ENCODE measurements at regions not wholly inside any gene's neighbourhood (a gene's known extent, or its start where the extent isn't known, plus 50 kb on each side); places are given as distances from the start of the nearest gene placed in this dataset.
A peak's percentile ranks its signal among the peaks of the same experiment; 100 is the strongest.

DNA sequence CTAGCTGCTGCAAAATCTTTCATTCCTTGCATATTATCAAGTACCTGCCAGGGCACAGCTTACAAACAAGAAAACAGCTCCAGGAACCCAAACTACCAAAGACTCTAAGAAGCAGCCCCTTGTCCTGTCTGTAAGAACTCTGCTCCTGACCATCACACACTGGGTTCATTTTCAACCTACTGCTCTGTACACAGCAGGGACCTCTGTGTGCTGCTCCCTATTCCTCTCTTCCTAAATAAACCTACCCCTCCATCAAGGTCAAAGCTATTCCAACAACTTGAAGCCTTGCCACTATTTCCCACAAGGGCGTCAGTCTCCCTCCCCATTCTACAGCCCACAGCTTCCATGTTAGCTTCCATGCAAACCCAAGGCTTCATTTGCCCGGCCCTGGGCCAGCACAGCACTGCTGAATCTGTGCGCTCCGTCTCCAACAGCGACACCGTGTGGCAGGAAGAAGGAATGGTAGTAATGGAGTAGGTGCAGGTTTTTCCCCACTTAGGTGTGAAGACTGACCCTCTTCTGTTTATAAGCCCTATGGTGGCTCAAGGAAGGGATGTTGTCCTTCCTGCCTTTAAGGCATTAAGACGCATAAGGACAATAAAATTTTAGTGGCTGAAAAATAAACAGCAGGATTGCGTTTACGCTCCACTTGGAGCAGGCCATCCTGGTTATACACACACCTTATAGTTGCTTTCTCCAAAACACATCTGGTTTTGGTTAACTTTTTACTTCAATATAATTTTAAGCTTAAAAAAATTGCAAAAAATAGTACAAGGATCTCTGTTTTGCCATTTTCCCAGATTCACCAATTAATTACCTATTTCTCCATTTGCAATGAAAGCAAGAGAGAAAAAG is 115.2 kb upstream of the NXT1 start:
- Histone ChIP-seq H3K27me3 (ENCODE audit: control insufficient read depth, insufficient read depth, low read length) (no peaks in the 10 kb centered on the region), H3K4me3 (ENCODE audit: insufficient read depth, low read depth, low read length) (no peak overlapping the region)
- DNase-seq = peak; percentile 81

DNA sequence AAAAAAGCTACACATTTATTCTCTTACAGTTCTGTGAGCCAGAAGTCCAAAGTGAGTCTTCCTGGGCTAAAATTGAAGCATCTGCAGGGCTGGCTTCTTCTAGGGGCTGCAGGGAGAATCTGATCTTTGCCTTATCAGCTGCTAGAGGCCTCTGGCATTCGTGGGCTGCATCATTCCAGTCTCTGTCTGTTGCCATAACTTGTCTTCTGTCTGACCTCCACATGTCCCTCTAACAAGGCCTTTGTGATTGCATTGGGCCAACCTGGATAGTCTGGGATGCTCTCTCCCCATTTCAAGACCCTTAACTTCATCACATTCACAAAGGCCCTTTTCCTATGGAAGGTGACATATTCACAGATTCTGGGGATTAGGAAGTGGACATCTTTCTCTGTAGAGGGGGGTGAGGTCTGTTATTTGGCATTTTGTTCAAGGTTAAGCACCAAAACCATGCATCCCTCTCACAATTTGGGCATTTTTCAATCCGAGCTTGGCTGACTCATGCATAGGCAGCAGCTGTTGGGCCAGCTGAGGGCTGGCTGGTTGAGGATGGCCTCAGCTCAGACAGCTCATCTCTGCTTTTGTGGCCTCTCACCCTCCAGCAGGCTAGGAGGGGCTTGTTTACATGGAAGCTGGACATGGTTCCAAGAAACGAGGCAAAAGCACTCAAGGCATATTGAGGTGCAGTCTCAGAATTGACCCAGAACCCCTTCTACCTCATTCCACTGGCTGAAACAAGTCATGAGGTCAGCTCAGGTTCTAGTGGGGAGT is 116.1 kb upstream of the NXT1 start:
- Histone ChIP-seq H3K4me3 (ENCODE audit: insufficient read depth, low read depth, low read length) (no peak overlapping the region), H3K36me3 (replicated peaks; ENCODE audit: control insufficient read depth, insufficient read depth, low read length) (no peaks in the 10 kb centered on the region), H3K27me3 (ENCODE audit: control insufficient read depth, insufficient read depth, low read length) (no peaks in the 10 kb centered on the region)
- no peak for DNase-seq

More for the DNA sequence above, 115.2 kb upstream of the NXT1 start:
- H3K36me3 ChIP-seq (replicated peaks; ENCODE audit: control insufficient read depth, insufficient read depth, low read length) = no peaks in the 10 kb centered on the region

DNA sequence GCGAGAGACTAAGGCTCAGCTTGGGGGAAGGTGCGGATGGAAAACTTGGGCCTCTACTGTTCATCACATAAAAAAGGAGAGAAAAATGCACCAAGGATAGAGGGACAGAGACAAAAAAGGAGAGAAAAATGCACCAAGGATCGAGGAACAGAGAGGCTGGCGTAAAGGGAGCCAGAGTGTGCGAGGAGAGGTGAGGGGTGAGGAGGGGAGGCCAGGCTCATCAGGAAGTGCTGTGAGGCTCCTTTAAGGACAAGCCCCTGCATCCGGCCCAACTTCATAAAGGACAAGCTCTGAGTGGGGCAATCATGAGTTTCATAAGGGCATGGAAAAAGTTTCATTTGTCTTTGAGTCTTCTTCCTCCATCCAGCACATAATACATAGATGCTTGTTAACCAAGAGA is 117.2 kb upstream of the NXT1 start:
- H3K36me3 ChIP-seq (replicated peaks; ENCODE audit: control insufficient read depth, insufficient read depth, low read length) = no peaks in the 10 kb centered on the region
- no peak for DNase-seq

DNA sequence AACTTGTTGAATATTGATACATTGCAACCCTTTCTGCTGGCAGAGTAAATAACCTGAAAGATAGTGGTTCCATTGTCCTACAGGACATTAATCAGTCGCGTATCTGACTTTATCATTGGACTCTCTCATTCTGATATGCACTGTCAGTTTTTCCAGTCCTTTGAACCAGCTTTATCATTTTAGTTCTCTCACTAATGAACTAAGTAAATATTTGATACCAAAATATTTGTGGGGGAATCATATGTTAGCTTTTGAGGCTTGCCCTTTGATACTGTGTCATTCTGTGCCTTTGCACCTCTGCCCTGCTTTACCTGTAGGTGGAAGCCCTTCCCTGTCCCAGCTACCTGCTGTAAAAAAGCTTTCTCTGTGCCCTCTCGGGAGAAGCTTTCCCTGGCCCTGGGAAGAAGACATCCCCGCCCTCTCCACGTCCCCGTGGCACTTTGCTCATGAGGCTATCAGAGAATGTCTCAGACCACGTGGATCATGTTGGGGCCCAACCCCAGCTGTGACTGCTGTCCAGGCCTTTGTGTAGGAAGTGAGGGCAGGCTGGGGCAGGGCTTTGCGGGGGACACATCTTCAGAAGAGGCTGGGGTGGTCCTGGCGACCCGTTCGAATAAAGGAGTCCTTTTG is 117.8 kb upstream of the NXT1 start:
- Histone ChIP-seq H3K27me3 (ENCODE audit: control insufficient read depth, insufficient read depth, low read length) (no peaks in the 10 kb centered on the region), H3K4me3 (ENCODE audit: insufficient read depth, low read depth, low read length) (no peak overlapping the region), H3K36me3 (replicated peaks; ENCODE audit: control insufficient read depth, insufficient read depth, low read length) (no peaks in the 10 kb centered on the region)
- DNase-seq = no peak

More for the DNA sequence above, 117.2 kb upstream of the NXT1 start:
- no peaks in the 10 kb centered on the region for H3K27me3 ChIP-seq (ENCODE audit: control insufficient read depth, insufficient read depth, low read length)
- no peak overlapping the region for H3K4me3 ChIP-seq (ENCODE audit: insufficient read depth, low read depth, low read length)

DNA sequence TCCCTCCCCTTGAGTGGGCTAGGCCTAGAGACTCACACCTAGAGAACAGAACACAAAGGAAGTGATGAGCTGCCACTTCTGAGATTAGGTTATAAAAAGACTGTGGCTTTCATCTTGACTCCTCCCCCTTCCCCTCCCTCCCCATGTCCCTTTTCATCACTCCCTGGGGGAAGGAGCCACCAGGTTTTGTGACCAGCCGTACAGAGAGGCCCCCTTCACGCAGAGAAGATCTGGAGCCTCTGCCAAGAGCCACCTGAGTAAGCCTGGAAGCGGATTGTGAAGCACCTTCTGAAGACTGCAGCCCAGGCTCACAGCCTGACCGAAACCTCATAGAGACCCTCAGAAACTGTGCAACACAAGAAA is 118.4 kb upstream of the NXT1 start:
- DNase-seq = no peak
- H3K27me3 ChIP-seq (ENCODE audit: control insufficient read depth, insufficient read depth, low read length) = no peaks in the 10 kb centered on the region
- H3K4me3 ChIP-seq (ENCODE audit: insufficient read depth, low read depth, low read length) = no peak overlapping the region
- no peaks in the 10 kb centered on the region for H3K36me3 ChIP-seq (replicated peaks; ENCODE audit: control insufficient read depth, insufficient read depth, low read length)

DNA sequence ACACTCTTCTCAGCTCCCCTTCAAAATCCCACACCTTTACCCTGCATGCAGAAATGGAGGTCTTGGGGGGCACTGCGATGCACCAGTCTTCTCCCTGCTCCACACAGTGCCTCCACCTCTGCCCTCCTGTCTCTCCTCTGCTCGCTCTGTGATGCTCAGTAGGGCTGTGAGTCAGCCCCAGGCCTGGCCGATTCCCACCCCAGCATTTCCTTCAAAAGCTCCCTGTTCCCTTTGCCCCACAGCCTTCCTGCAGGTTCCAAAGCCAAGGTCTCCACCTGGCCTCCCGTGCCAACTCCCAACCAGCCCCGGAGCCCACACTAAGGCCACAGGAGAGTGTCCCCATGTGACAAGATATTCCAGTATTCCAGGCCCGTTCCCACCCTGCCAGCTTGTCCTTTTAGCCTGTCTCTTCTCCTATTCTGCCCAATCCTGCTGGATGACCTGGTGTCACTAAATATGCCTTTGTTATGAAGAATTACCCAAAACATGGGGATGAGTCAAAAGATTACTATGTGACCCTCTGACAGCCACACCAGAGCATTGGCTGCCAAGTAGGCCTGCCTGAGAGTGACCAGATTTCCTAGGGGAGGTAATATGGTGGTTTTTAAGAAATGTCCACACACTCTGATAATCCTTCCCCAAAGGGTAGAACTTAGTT is 118.9 kb upstream of the NXT1 start:
- Histone ChIP-seq H3K4me3 (ENCODE audit: insufficient read depth, low read depth, low read length) (no peak overlapping the region), H3K27me3 (ENCODE audit: control insufficient read depth, insufficient read depth, low read length) (no peaks in the 10 kb centered on the region), H3K36me3 (replicated peaks; ENCODE audit: control insufficient read depth, insufficient read depth, low read length) (no peaks in the 10 kb centered on the region)
- no peak for DNase-seq

DNA sequence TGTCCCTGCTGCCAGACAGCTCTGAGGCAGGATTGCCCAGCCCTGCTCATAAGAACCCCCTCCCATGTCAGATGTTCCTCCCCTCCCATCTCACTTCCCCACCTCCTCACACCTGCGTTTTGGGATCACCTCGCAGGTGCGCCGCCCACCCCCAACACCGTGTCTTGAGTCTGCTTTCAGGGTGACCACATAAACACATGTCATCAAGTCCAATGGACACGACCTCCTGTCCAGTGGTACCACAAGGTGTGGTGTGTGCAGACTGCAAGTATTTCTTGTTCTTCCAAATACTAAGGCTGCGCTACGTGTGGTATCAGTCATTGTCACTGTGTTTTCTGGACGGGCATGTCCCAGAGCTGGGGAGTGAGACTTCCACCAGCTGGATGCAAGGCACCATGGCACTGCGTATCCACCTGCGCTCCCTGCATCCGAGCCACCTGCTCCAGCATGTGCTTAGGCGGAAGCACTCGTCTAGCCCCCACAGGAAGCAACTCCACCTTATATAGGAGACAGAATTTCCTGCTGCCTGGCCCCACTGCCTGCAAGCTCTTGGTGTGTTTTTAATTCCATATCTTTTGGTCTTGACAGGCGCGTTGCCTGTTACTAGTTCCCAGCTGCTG is 119.7 kb upstream of the NXT1 start:
- Histone ChIP-seq H3K4me3 (ENCODE audit: insufficient read depth, low read depth, low read length) (no peak overlapping the region), H3K27me3 (ENCODE audit: control insufficient read depth, insufficient read depth, low read length) (no peaks in the 10 kb centered on the region), H3K36me3 (replicated peaks; ENCODE audit: control insufficient read depth, insufficient read depth, low read length) (no peaks in the 10 kb centered on the region)
- DNase-seq = no peak

DNA sequence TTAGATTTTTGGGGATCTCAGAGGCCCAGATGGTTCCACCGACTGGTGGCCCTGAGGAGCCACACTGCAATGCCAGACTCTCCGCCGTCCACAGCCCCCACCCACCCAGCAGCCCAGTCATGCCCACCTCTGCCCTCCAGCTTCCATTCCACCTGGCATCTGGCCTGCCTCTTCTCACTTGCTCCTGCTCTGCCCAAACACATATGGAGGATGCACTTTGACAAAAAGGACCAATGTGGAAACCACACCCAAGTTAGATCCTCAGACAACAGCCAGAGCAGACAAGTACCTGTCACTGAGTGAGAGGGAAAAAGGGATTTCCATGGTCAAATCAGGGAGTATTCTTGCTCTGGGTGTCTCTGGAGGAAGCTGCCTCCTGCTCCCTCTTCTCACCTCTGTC is 120.6 kb upstream of the NXT1 start:
- H3K36me3 ChIP-seq (replicated peaks; ENCODE audit: control insufficient read depth, insufficient read depth, low read length) = no peaks in the 10 kb centered on the region
- H3K27me3 ChIP-seq (ENCODE audit: control insufficient read depth, insufficient read depth, low read length) = no peaks in the 10 kb centered on the region
- no peak overlapping the region for H3K4me3 ChIP-seq (ENCODE audit: insufficient read depth, low read depth, low read length)
- no peak for DNase-seq

DNA sequence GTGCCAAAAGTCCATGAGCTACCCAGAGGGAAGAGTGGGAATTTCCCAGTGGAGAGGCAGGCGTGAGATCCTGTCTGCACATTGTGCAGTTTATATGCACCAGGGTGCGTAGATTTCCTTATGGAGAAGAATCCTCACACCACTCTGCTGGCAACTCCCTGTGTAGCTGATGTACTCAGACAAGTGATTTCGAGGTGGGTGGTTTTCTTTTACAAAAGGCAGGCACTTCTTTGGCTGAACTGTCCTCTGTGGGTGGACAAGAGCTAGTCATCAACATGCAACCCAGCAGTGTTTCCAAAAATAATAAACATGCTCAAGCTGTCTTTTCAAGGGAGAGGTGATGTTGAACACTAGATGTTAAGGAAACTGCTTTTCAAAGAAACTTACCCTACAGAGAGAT is 121.7 kb upstream of the NXT1 start:
- no peaks in the 10 kb centered on the region for H3K27me3 ChIP-seq (ENCODE audit: control insufficient read depth, insufficient read depth, low read length)
- no peak overlapping the region for H3K4me3 ChIP-seq (ENCODE audit: insufficient read depth, low read depth, low read length)
- no peak for DNase-seq
- no peaks in the 10 kb centered on the region for H3K36me3 ChIP-seq (replicated peaks; ENCODE audit: control insufficient read depth, insufficient read depth, low read length)

DNA sequence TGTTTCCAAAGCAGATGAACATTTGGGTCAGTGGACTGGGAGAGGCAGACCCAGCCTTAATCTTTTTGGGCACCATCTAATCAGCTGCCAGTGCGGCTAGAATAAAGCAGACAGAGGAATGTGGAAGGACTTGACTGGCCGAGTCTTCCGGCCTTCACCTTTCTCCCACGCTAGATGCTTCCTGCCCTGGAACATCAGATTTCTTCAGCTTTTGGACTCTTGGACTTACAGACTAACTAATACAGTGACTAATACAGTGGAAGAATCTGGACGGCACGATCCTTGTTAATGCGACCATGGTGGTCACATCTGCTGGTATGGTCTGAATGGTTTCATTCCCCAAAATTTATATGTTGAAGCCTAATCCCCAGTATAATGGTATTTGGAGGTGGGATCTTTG is 122.6 kb upstream of the NXT1 start:
- Histone ChIP-seq H3K4me3 (ENCODE audit: insufficient read depth, low read depth, low read length) (no peak overlapping the region), H3K36me3 (replicated peaks; ENCODE audit: control insufficient read depth, insufficient read depth, low read length) (no peaks in the 10 kb centered on the region), H3K27me3 (ENCODE audit: control insufficient read depth, insufficient read depth, low read length) (no peaks in the 10 kb centered on the region)
- no peak for DNase-seq

DNA sequence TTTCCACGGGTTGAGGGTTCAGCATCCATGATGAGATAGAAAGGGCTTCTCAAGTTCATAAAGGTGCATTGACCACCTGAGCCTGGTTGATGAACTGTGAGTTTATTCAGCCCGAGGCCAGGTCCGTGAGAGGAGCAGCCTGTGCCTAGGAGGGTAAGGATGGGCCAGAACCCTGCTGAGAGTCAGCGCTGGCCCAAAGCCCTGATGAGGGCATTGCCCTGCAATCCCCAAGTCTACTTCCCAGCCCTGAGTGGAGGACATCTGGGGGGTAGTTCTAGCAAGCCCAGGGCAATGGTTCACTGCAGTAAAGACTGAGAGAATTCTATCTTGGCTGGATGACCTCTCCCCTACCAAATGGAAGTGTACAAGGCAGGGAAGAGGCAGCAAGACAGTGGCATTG is 123.3 kb upstream of the NXT1 start:
- Histone ChIP-seq H3K27me3 (ENCODE audit: control insufficient read depth, insufficient read depth, low read length) (no peaks in the 10 kb centered on the region), H3K36me3 (replicated peaks; ENCODE audit: control insufficient read depth, insufficient read depth, low read length) (no peaks in the 10 kb centered on the region), H3K4me3 (ENCODE audit: insufficient read depth, low read depth, low read length) (no peak overlapping the region)
- DNase-seq = no peak

DNA sequence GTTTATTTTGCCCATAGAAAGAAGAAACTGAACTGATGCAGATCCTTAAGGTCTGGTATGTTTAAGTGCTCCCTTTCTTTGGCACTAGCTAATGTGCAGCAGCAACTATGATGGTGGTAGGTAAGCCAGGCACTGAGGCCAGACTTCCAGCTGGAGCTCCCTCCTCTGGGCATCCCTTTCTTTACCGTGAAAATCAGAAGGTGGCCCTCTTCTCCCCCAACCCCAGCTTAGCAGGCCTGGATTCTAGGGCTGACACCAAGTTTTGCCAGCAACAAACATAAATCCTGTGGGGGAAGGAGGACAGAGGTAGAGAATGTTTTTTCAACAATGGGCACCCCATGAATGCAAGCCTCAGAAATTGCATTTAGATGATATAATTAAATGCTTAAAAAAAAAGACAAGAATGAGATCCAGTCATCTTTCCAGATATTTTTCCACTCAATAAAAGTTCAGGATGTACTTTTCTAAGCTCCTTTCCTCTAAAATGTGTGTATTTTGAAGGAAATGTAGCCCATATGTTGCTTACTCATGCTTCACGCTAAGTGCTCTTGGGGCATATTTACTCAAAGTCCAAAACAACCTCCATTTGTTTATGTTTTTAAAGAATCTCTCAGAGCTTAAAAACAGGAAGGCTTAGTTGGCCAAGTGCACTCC is 123.9 kb upstream of the NXT1 start:
- Histone ChIP-seq H3K36me3 (replicated peaks; ENCODE audit: control insufficient read depth, insufficient read depth, low read length) (no peaks in the 10 kb centered on the region), H3K4me3 (ENCODE audit: insufficient read depth, low read depth, low read length) (no peak overlapping the region), H3K27me3 (ENCODE audit: control insufficient read depth, insufficient read depth, low read length) (no peaks in the 10 kb centered on the region)
- DNase-seq = no peak

DNA sequence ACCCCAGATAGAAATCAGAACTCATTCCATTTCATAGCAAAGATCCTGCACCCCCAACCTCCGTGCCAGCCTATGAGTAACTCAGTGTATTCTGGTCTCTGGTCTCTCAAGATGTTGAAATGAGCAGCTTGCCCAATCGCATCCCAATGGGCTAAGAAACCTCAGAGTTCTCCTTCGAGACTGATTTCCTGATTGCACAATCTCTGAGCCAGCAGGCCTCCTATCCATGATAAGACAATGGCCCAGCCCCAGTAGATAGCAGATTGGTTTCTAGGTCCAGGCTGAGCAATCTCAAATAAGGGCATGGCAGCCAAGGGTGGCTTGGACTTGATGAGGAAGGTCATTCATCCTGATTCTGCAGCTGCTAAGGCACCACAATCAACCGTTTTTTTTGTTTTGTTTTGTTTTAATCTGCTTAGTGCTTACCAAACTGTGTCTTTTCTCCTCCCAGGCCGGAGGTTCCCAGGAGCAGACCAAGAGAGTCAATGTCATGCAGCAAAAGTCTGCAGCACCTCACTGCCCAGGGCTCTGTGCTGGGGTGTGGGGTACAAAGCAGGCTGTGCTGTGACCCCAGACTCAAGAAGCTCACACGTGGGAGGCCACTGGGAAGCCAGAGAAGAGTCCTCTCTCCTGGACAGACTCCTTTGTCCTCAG is 125.1 kb upstream of the NXT1 start:
- Histone ChIP-seq H3K4me3 (ENCODE audit: insufficient read depth, low read depth, low read length) (no peak overlapping the region), H3K36me3 (replicated peaks; ENCODE audit: control insufficient read depth, insufficient read depth, low read length) (no peaks in the 10 kb centered on the region), H3K27me3 (ENCODE audit: control insufficient read depth, insufficient read depth, low read length) (no peaks in the 10 kb centered on the region)
- DNase-seq = no peak
